ENCODE measurements at regions not wholly inside any gene's neighbourhood (a gene's known extent, or its start where the extent isn't known, plus 50 kb on each side); places are given as distances from the start of the nearest gene placed in this dataset.
"Not testable (repeated sequence)": the region's sequence is repeated elsewhere in the genome, so short reads cannot be mapped to it uniquely, and the experiment has no call there.

- POLR2A ChIA-PET = interaction anchor here (0.6 kb wide), 1 partner anchor 92 kb away, joined by 3 read pairs; no protein-coding TSS in a partner anchor
- no peaks in the 10 kb centered on the region for H3K27me3 Mint-ChIP-seq
- peak; percentile 63 to 68 for ATAC-seq
- H3K27ac Mint-ChIP-seq = peak overlapping the region in 1 of 10 donors; percentile 7
- H3K4me3 Mint-ChIP-seq = no peak overlapping the region
- peaks cover 12 to 45% (median 41%) of the 10 kb centered on the region in 4 donors for H3K4me1 Mint-ChIP-seq
- H3K36me3 Mint-ChIP-seq = no peaks in the 10 kb centered on the region
- DNase-seq = peak; percentile 41 to 81 (median 62)
- no peaks in the 10 kb centered on the region for H3K9me3 Mint-ChIP-seq
These were observed 93.9 kb upstream of the CCDC80 start for GRCh38 chr3:112734736-112735350.

GRCh38 chr3:112734171-112734570 lies 93.2 kb upstream of the CCDC80 start:
- no peaks in the 10 kb centered on the region for H3K36me3 Mint-ChIP-seq
- POLR2A ChIA-PET = interaction anchor here (0.6 kb wide), 1 partner anchor 93 kb away, joined by 3 read pairs; no protein-coding TSS in a partner anchor
- peak overlapping the region in 1 of 10 donors; percentile 45 for H3K27ac Mint-ChIP-seq
- peaks cover 9 to 38% (median 35%) of the 10 kb centered on the region in 4 donors for H3K4me1 Mint-ChIP-seq
- ATAC-seq (no peak), DNase-seq (no peak)
- no peaks in the 10 kb centered on the region for H3K9me3 Mint-ChIP-seq
- H3K27me3 Mint-ChIP-seq = no peaks in the 10 kb centered on the region
- no peak overlapping the region for H3K4me3 Mint-ChIP-seq

GRCh38 chr3:112730210-112730609 lies 89.3 kb upstream of the CCDC80 start:
- ATAC-seq = no peak
- H3K36me3 Mint-ChIP-seq = peaks cover 0 to 3% (median 0%) of the 10 kb centered on the region in 3 donors

DNA sequence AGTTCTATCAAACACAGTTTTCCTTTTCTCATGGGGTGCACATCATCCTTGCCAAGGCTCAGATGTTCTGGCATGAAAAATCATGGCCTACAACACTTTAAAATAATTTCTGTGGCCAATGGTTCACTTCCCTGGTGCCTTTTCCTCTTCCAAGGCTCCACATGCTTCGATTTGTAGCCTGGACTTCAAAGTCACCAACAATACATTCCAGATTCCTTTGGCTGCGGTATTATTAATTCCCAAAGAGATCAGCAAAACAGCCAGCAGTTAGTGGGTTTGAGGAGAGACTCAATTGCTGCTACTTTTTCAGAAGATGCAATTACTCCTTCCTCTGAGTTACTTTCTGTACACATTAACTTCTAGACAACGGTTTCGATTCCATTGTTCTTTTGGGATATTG lies 80.3 kb upstream of the CCDC80 start:
- Mint-ChIP-seq H3K9me3 (peaks cover 0 to 8% (median 0%) of the 10 kb centered on the region in 9 donors), H3K4me1 (no peaks in the 10 kb centered on the region), H3K27me3 (peaks cover 0 to 11% (median 4%) of the 10 kb centered on the region in 5 donors)

More at GRCh38 chr3:112730210-112730609, 89.3 kb upstream of the CCDC80 start:
- Mint-ChIP-seq H3K27me3 (no peaks in the 10 kb centered on the region), H3K27ac (no peak overlapping the region), H3K4me3 (no peak overlapping the region), H3K9me3 (peaks cover 0 to 7% (median 0%) of the 10 kb centered on the region in 9 donors), H3K4me1 (peaks cover 2 to 7% (median 6%) of the 10 kb centered on the region in 4 donors)
- POLR2A ChIA-PET = no interaction called here
- no peak for DNase-seq

GRCh38 chr3:112718967-112719366 lies 78.0 kb upstream of the CCDC80 start:
- Mint-ChIP-seq H3K4me1 (no peaks in the 10 kb centered on the region), H3K27me3 (peaks cover 0 to 11% (median 3%) of the 10 kb centered on the region in 5 donors), H3K36me3 (no peaks in the 10 kb centered on the region), H3K27ac (no peak overlapping the region), H3K4me3 (no peak overlapping the region), H3K9me3 (peaks cover 0 to 1% (median 0%) of the 10 kb centered on the region in 9 donors)
- DNase-seq = no peak
- ATAC-seq = no peak
- POLR2A ChIA-PET = no interaction called here

More for the DNA sequence above, 80.3 kb upstream of the CCDC80 start:
- H3K36me3 Mint-ChIP-seq = peaks cover 0 to 3% (median 0%) of the 10 kb centered on the region in 3 donors
- no peak overlapping the region for H3K4me3 Mint-ChIP-seq
- DNase-seq (no peak), ATAC-seq (no peak)
- no peak overlapping the region for H3K27ac Mint-ChIP-seq
- POLR2A ChIA-PET = no interaction called here

DNA sequence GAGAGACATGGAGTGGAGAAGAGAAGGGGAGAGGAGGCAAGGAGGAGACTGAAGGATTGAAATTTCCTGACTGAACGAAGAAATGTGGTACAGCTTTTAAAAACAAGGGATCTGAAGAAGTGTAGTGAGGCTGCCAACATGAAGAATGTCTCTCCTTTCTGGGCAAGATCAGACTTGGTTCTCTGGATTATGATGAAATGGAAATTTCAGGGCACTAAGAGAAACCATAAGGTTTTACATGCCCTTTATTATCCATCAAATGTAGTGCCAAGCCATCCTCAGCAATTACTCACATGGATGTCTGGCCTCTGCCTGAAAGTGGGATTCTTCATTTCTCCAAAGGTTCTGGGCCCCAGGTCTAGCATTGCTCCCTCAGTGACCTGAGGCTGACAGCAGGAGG lies 77.6 kb upstream of the CCDC80 start:
- H3K36me3 Mint-ChIP-seq = no peaks in the 10 kb centered on the region
- no peak overlapping the region for H3K4me3 Mint-ChIP-seq
- no peaks in the 10 kb centered on the region for H3K4me1 Mint-ChIP-seq
- ATAC-seq (no peak), DNase-seq (no peak)
- H3K27me3 Mint-ChIP-seq = peaks cover 0 to 14% (median 2%) of the 10 kb centered on the region in 5 donors
- no peak overlapping the region for H3K27ac Mint-ChIP-seq
- H3K9me3 Mint-ChIP-seq = peaks cover 0 to 4% (median 0%) of the 10 kb centered on the region in 9 donors
- POLR2A ChIA-PET = no interaction called here

GRCh38 chr3:112709911-112710310 lies 69.0 kb upstream of the CCDC80 start:
- H3K27me3 Mint-ChIP-seq = peaks cover 6 to 27% (median 11%) of the 10 kb centered on the region in 5 donors
- no peak for DNase-seq
- H3K27ac Mint-ChIP-seq = no peak overlapping the region
- ATAC-seq = no peak
- H3K4me3 Mint-ChIP-seq = no peak overlapping the region
- no peaks in the 10 kb centered on the region for H3K4me1 Mint-ChIP-seq
- H3K9me3 Mint-ChIP-seq = peaks cover 2 to 25% (median 9%) of the 10 kb centered on the region in 9 donors
- H3K36me3 Mint-ChIP-seq = peaks cover 0 to 13% (median 0%) of the 10 kb centered on the region in 3 donors
- POLR2A ChIA-PET = no interaction called here

DNA sequence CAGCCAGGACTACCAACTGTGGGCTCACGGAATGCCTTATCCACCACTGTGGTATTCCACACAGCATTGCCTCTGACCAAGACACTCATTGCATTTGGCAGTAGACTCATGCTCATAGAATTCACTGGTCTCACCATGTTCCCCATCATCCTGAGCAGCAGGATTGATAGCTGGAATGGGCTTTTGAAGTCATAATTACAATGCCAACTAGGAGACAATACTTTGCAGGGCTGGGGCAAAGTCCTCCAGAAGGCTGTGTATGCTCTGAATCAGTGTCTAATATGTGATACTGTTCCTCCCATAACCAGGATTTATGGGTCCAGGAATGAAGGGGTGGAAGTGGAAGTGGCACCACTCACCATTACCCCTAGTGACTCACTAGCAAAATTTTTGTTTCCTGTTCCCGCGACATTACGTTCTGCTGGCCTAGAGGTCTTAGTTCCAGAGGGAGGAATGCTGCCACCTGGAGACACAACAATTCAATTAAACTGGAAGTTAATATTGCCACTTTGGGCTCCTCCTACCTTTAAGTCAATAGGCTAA lies 58.6 kb upstream of the CCDC80 start:
- POLR2A ChIA-PET = no interaction called here
- Mint-ChIP-seq H3K27me3 (peaks cover 6 to 40% (median 14%) of the 10 kb centered on the region in 5 donors), H3K4me1 (no peaks in the 10 kb centered on the region), H3K27ac (no peak overlapping the region), H3K9me3 (peaks cover 0 to 12% (median 2%) of the 10 kb centered on the region in 9 donors), H3K4me3 (no peak overlapping the region), H3K36me3 (no peaks in the 10 kb centered on the region)
- ATAC-seq = no peak
- DNase-seq = no peak

GRCh38 chr3:112698442-112698841 lies 57.5 kb upstream of the CCDC80 start:
- POLR2A ChIA-PET, DNase-seq, H3K4me3 Mint-ChIP-seq, H3K4me1 Mint-ChIP-seq, ATAC-seq, H3K27ac Mint-ChIP-seq, H3K36me3 Mint-ChIP-seq, H3K9me3 Mint-ChIP-seq: not testable (repeated sequence)
- peaks cover 4 to 31% (median 14%) of the 10 kb centered on the region in 5 donors for H3K27me3 Mint-ChIP-seq

DNA sequence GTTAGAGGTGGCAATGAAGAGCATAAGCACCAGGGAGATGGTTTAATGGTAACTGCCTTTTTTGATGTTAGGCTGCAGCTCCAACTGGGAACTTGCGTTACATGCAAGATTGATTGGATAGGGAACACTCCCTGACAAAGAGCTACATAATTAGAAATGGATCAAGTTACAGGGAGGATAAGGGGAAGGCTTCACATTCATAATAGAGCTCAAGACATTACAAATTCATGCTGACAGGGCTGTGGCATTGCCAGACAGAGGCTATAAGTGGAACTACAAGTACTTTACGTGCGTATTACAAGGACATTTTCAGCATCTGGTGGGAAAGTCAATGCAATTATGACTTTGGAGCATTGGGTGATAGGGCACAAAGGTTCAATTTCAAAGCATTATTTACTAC lies 55.3 kb upstream of the CCDC80 start:
- H3K9me3 Mint-ChIP-seq, ATAC-seq, H3K36me3 Mint-ChIP-seq, H3K27ac Mint-ChIP-seq, DNase-seq, H3K4me3 Mint-ChIP-seq, POLR2A ChIA-PET, H3K4me1 Mint-ChIP-seq: not testable (repeated sequence)
- H3K27me3 Mint-ChIP-seq = peaks cover 2 to 14% (median 5%) of the 10 kb centered on the region in 5 donors

- peaks cover 0 to 14% (median 5%) of the 10 kb centered on the region in 5 donors for H3K27me3 Mint-ChIP-seq
- H3K27ac Mint-ChIP-seq, POLR2A ChIA-PET, DNase-seq, H3K4me1 Mint-ChIP-seq, ATAC-seq, H3K9me3 Mint-ChIP-seq, H3K36me3 Mint-ChIP-seq, H3K4me3 Mint-ChIP-seq: not testable (repeated sequence)
These were observed 54.6 kb upstream of the CCDC80 start for GRCh38 chr3:112695377-112696108.

DNA sequence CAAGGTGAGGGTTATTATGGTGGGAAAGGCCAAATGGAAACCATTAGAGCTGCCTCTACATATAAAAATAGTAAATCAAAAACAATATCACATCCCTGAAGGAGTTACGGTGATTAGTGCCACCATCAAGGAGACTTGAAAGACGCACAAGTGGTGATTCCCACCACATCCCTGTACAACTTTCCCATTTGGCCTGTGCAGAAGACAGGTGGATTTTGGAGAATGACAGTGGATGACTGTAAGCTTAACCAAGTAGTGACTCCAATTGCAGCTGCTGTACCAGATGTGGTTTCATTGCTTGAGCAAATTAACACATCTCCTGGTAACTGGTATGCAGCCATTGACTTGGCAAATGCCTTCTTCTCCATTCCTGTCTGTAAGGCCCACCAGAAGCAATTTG lies 54.0 kb upstream of the CCDC80 start:
- POLR2A ChIA-PET, H3K4me1 Mint-ChIP-seq, DNase-seq, H3K9me3 Mint-ChIP-seq, H3K4me3 Mint-ChIP-seq, ATAC-seq, H3K27ac Mint-ChIP-seq, H3K36me3 Mint-ChIP-seq: not testable (repeated sequence)
- peaks cover 0 to 12% (median 5%) of the 10 kb centered on the region in 5 donors for H3K27me3 Mint-ChIP-seq

DNA sequence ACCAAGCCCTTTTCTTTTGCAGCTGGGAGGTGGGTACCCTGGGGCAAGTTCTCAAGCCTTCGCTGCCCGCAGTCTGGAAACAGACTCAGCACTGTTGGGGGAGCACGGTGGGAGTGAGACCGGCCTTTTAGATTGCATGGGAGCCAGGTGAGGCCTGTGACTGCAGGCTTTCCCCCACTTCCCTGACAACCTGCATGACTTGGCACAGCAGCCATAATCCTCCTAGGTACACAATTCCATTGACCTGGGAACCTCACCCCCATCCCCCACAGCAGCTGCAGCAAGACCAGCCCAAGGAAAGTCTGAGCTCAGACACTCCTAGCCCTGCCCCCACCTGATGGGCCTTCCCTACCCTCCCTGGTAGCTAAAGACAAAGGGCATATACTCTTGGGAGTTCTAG lies 52.2 kb upstream of the CCDC80 start:
- DNase-seq (no peak), ATAC-seq (no peak)
- POLR2A ChIA-PET = no interaction called here
- Mint-ChIP-seq H3K27me3 (peaks cover 0 to 1% (median 0%) of the 10 kb centered on the region in 5 donors), H3K4me3 (no peak overlapping the region), H3K4me1 (peaks cover 0 to 8% (median 0%) of the 10 kb centered on the region in 4 donors), H3K27ac (no peak overlapping the region), H3K9me3 (no peaks in the 10 kb centered on the region), H3K36me3 (no peaks in the 10 kb centered on the region)

Measured in naive thymus-derived CD8-positive, alpha-beta T cell (primary cell).